Calu3 (cell line): ENCODE measurements at regions not wholly inside any gene's neighbourhood (a gene's known extent, or its start where the extent isn't known, plus 50 kb on each side); places are given as distances from the start of the nearest gene placed in this dataset.
"Not testable (repeated sequence)": the region's sequence is repeated elsewhere in the genome, so short reads cannot be mapped to it uniquely, and the experiment has no call there.

Experiments used
- BruUV-seq: library from RNA; stranded (reverse); fragments of 400-500 nt; replicated peaks from 2 replicates; lab custom pipeline; 2021; lab: Mats Ljungman, UMichigan
- CTCF ChIA-PET: fragments of 300-600 bp; sonication (Branson Sonifier 250); formaldehyde crosslinking; loops from one replicate; lab custom pipeline; 2022; ENCODE audit warnings: antibody characterized with exemption; lab: Charles Lee
- DNase-seq: peaks from one replicate; pipeline ENCODE4 v3.0.0; 2022
- H3K27ac Mint-ChIP-seq: one replicate; pipeline ENCODE4 v1.8.0; 2022; ENCODE audit warnings: mixed read lengths; ENCODE audit not compliant: unreplicated experiment
- H3K27me3 Mint-ChIP-seq: one replicate; pipeline ENCODE4 v1.8.0; 2022; ENCODE audit warnings: mixed read lengths; ENCODE audit not compliant: unreplicated experiment
- H3K36me3 Mint-ChIP-seq: one replicate; pipeline ENCODE4 v1.8.0; 2022; ENCODE audit warnings: mild to moderate bottlenecking, moderate library complexity, mixed read lengths; ENCODE audit not compliant: insufficient read depth, unreplicated experiment
- H3K4me1 Mint-ChIP-seq: one replicate; pipeline ENCODE4 v1.8.0; 2022; ENCODE audit warnings: mild to moderate bottlenecking, low read depth, mixed read lengths; ENCODE audit not compliant: unreplicated experiment
- H3K4me3 Mint-ChIP-seq: one replicate; pipeline ENCODE4 v1.8.0; 2022; ENCODE audit warnings: mild to moderate bottlenecking, low read depth, moderate library complexity, mixed read lengths; ENCODE audit not compliant: unreplicated experiment
- H3K9me3 Mint-ChIP-seq: one replicate; pipeline ENCODE4 v1.8.0; 2022; ENCODE audit warnings: low read depth, mixed read lengths; ENCODE audit not compliant: unreplicated experiment
- intact Hi-C: fragments of 100-400 bp; cut with micrococcal nuclease; formaldehyde crosslinking; loops from one replicate; pipeline ENCODE4 v1.10.0; 2022; ENCODE audit not compliant: unreplicated experiment
- TF ChIP-seq, protein P1 (sequence below): fragments of 200-600 bp; IDR thresholded peaks from one replicate; pipeline ENCODE4 v1.8.0; 2022; ENCODE audit warnings: antibody characterized with exemption; ENCODE audit not compliant: unreplicated experiment

DNA sequence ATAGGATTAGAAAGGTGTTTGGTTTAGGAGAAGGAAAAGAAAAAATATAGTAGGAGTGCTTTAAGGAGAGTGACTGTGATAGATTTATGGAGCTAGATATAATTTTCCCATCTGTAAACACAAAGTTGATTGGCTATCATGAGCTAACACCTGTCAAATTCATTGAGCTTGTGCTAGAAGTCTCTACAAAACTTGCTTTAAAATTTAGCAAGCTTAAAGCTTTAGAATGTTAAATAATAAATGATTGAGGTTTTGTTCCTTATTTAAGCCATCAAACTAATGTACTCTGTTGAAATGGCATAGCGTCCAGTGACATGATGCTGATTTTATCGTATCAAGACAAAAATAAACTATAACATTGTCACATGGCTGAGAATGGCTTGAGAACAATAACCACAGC, 1497.4 kb upstream of the DDX18 start:
- Mint-ChIP-seq H3K4me3 (no peak overlapping the region), H3K27ac (no peak overlapping the region), H3K36me3 (no peaks in the 10 kb centered on the region), H3K4me1 (no peaks in the 10 kb centered on the region), H3K27me3 (no peaks in the 10 kb centered on the region), H3K9me3 (peaks cover 29% of the 10 kb centered on the region)
- no peak for DNase-seq
- CTCF ChIA-PET = no interaction called here
- intact Hi-C loops = no loop called here
- BruUV-seq = no TSS peak
- TF ChIP-seq, protein P1, sequence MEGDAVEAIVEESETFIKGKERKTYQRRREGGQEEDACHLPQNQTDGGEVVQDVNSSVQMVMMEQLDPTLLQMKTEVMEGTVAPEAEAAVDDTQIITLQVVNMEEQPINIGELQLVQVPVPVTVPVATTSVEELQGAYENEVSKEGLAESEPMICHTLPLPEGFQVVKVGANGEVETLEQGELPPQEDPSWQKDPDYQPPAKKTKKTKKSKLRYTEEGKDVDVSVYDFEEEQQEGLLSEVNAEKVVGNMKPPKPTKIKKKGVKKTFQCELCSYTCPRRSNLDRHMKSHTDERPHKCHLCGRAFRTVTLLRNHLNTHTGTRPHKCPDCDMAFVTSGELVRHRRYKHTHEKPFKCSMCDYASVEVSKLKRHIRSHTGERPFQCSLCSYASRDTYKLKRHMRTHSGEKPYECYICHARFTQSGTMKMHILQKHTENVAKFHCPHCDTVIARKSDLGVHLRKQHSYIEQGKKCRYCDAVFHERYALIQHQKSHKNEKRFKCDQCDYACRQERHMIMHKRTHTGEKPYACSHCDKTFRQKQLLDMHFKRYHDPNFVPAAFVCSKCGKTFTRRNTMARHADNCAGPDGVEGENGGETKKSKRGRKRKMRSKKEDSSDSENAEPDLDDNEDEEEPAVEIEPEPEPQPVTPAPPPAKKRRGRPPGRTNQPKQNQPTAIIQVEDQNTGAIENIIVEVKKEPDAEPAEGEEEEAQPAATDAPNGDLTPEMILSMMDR = no peak

DNA sequence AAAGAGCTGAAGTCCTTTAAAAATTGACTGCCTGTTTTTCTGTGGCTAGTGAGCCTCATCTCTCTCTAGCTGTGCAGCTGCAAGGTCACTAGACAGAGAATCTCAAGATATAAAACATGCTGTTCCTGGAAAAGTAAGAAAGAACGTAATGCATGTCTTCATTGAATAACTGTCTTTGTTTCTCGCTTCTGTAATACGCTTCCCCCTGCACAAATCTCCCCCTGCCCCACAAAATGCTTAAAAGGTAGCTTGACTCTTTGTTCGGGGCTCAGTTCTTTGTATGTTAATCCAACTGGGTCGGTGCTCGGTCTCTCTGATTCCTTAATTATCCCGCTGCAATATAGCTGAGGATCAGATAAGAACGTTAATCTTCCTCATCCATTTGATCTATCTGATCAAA, 1495.9 kb upstream of the DDX18 start:
- CTCF ChIA-PET, H3K4me3 Mint-ChIP-seq, BruUV-seq: not testable (repeated sequence)

DNA sequence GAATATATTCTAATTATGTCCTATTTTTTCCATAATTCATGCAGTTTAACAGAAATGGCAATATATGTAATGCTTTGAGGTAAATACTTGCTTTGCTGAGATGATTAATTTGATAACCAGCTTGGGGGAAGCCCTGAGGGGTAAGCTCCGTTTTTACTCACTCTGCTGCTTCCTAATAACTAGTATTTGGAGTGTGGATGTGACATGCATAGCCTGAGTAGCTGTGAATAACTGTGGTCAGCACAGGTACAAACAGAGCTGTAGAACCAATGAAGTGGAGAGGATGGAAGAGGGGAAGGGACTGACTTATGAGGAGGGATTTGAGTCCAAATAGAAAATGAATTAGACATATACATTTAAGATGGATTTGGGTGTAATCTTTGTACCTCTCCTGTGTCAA, 1495.5 kb upstream of the DDX18 start:
- Mint-ChIP-seq H3K36me3 (no peaks in the 10 kb centered on the region), H3K27me3 (no peaks in the 10 kb centered on the region), H3K27ac (no peak overlapping the region), H3K4me3 (no peak overlapping the region), H3K9me3 (peaks cover 28% of the 10 kb centered on the region), H3K4me1 (no peaks in the 10 kb centered on the region)
- TF ChIP-seq, protein P1 = no peak
- CTCF ChIA-PET = no interaction called here
- intact Hi-C loops = no loop called here
- BruUV-seq = no TSS peak
- DNase-seq = no peak

More for the DNA sequence above, 1495.9 kb upstream of the DDX18 start:
- intact Hi-C loops, H3K4me1 Mint-ChIP-seq, H3K27me3 Mint-ChIP-seq, H3K27ac Mint-ChIP-seq, DNase-seq, H3K36me3 Mint-ChIP-seq: not testable (repeated sequence)
- peaks cover 29% of the 10 kb centered on the region for H3K9me3 Mint-ChIP-seq

DNA sequence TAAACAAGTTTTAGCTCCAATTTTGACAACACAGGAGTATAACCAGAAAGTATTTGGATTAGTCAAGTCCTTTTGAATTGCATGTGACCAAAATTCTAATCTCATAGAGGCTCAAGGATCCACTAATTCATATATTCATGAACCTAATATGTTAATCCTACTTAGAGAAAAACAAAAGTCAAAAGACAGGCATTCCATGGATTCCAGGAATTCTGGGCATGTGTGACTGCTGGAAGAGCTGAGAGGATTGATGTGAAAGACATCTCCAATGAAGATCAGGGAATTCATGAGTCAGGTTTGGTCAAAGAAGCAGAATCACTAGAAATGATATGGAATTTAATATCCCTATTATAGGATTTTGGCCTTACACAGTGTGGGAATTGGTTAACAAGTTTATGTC, 1494.6 kb upstream of the DDX18 start:
- TF ChIP-seq, protein P1 = no peak
- Mint-ChIP-seq H3K27ac (no peak overlapping the region), H3K4me1 (no peaks in the 10 kb centered on the region), H3K27me3 (no peaks in the 10 kb centered on the region), H3K36me3 (no peaks in the 10 kb centered on the region), H3K9me3 (peaks cover 22% of the 10 kb centered on the region), H3K4me3 (no peak overlapping the region)
- intact Hi-C loops = no loop called here
- DNase-seq = no peak
- BruUV-seq = no TSS peak
- CTCF ChIA-PET = no interaction called here

DNA sequence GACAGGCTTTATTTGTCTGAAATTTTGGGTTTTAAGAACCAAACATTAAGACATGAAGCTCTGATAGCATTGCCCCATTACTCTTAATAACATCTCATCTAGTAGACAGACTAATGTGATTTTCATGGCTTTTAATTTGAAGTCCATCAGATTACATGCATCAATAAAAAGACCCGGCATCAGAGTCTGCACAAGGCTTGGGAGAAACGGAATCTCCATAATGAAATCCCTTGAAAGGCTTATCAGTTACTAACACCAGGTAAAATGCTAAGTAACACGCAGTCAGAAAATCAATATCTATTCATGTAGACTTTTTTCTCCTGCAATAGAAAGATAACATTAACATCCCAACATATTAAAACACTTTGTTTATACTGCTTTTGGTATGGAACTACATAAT, 1485.2 kb upstream of the DDX18 start:
- Mint-ChIP-seq H3K27ac (no peak overlapping the region), H3K4me1 (no peaks in the 10 kb centered on the region), H3K36me3 (no peaks in the 10 kb centered on the region), H3K9me3 (peaks cover 9% of the 10 kb centered on the region), H3K27me3 (no peaks in the 10 kb centered on the region), H3K4me3 (no peak overlapping the region)
- no TSS peak for BruUV-seq
- DNase-seq = no peak
- CTCF ChIA-PET = no interaction called here
- intact Hi-C loops = no loop called here
- TF ChIP-seq, protein P1 = no peak
